Stimulated activated CD4-positive, alpha-beta T cell treated with anti-CD3 and anti-CD28 coated beads, Interleukin-15, amount 100 ng/mL, for 1 hour (primary cell): ENCODE measurements at regions not wholly inside any gene's neighbourhood (a gene's known extent, or its start where the extent isn't known, plus 50 kb on each side); places are given as distances from the start of the nearest gene placed in this dataset.
"Not testable (repeated sequence)": the region's sequence is repeated elsewhere in the genome, so short reads cannot be mapped to it uniquely, and the experiment has no call there.

Experiments
- DNase-seq, 2 donors: peaks; one replicate each; pipeline ENCODE4 v3.0.0-alpha.2; 2020; ENCODE audit warnings: low read depth in 1 of 2, low spot score in 1 of 2

- peak in 1 of 2 donors; percentile 4 for DNase-seq
Measured at GRCh38 chr9:42568942-42569556, 385.6 kb downstream of the SPATA31A6 start.

- not testable (repeated sequence) for DNase-seq
Measured at GRCh38 chr9:42577851-42578250, 394.4 kb downstream of the SPATA31A6 start.
